Calu3 (cell line): ENCODE measurements at regions not wholly inside any gene's neighbourhood (a gene's known extent, or its start where the extent isn't known, plus 50 kb on each side); places are given as distances from the start of the nearest gene placed in this dataset.

Experiments
- BruUV-seq: library from RNA; stranded (reverse); fragments of 400-500 nt; replicated peaks from 2 replicates; lab custom pipeline; 2021; lab: Mats Ljungman, UMichigan
- CTCF ChIA-PET: fragments of 300-600 bp; sonication (Branson Sonifier 250); formaldehyde crosslinking; loops from one replicate; lab custom pipeline; 2022; ENCODE audit warnings: antibody characterized with exemption; lab: Charles Lee
- DNase-seq: peaks from one replicate; pipeline ENCODE4 v3.0.0; 2022
- H3K27ac Mint-ChIP-seq: one replicate; pipeline ENCODE4 v1.8.0; 2022; ENCODE audit warnings: mixed read lengths; ENCODE audit not compliant: unreplicated experiment
- H3K27me3 Mint-ChIP-seq: one replicate; pipeline ENCODE4 v1.8.0; 2022; ENCODE audit warnings: mixed read lengths; ENCODE audit not compliant: unreplicated experiment
- H3K36me3 Mint-ChIP-seq: one replicate; pipeline ENCODE4 v1.8.0; 2022; ENCODE audit warnings: mild to moderate bottlenecking, moderate library complexity, mixed read lengths; ENCODE audit not compliant: insufficient read depth, unreplicated experiment
- H3K4me1 Mint-ChIP-seq: one replicate; pipeline ENCODE4 v1.8.0; 2022; ENCODE audit warnings: mild to moderate bottlenecking, low read depth, mixed read lengths; ENCODE audit not compliant: unreplicated experiment
- H3K4me3 Mint-ChIP-seq: one replicate; pipeline ENCODE4 v1.8.0; 2022; ENCODE audit warnings: mild to moderate bottlenecking, low read depth, moderate library complexity, mixed read lengths; ENCODE audit not compliant: unreplicated experiment
- H3K9me3 Mint-ChIP-seq: one replicate; pipeline ENCODE4 v1.8.0; 2022; ENCODE audit warnings: low read depth, mixed read lengths; ENCODE audit not compliant: unreplicated experiment
- CTCF ChIP-seq: fragments of 200-600 bp; IDR thresholded peaks from one replicate; pipeline ENCODE4 v1.8.0; 2022; ENCODE audit warnings: antibody characterized with exemption; ENCODE audit not compliant: unreplicated experiment
- intact Hi-C: fragments of 100-400 bp; cut with micrococcal nuclease; formaldehyde crosslinking; loops from one replicate; pipeline ENCODE4 v1.10.0; 2022; ENCODE audit not compliant: unreplicated experiment

DNA sequence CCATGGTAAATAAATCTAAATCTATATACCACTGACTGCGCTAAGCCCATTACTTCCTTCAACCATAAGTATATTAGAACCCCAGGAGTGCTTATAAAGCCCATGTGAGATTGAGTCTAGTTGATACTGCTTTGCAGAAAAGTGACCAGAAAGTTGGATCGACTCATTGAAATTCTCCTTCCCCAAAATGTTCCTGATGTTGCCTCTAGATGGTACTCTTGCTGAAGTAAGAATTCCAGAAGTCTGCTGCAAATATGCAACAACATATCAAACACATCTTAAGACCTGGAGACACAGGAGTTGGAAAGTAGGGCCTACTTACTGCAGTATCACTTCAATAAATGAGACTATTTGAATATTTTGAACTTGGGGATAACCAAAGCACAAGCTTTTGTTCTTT, 550.8 kb downstream of the IPMK start:
- peak; percentile 50 for TF ChIP-seq CTCF
- intact Hi-C loops: loop anchor here (1.0 kb wide), 4 partner anchors 132 to 348 kb away; no protein-coding TSS in a partner anchor
- DNase-seq: peak; percentile 12
- no peak overlapping the region for H3K4me3 Mint-ChIP-seq
- no peak overlapping the region for H3K27ac Mint-ChIP-seq
- peaks cover 9% of the 10 kb centered on the region for H3K9me3 Mint-ChIP-seq
- peaks cover 25% of the 10 kb centered on the region for H3K4me1 Mint-ChIP-seq
- H3K27me3 Mint-ChIP-seq: no peaks in the 10 kb centered on the region
- no TSS peak for BruUV-seq
- CTCF ChIA-PET: interaction anchor here (0.7 to 1.0 kb wide), 2 partner anchors 132 to 369 kb away, joined by 3 read pairs; no protein-coding TSS in a partner anchor
- no peaks in the 10 kb centered on the region for H3K36me3 Mint-ChIP-seq

DNA sequence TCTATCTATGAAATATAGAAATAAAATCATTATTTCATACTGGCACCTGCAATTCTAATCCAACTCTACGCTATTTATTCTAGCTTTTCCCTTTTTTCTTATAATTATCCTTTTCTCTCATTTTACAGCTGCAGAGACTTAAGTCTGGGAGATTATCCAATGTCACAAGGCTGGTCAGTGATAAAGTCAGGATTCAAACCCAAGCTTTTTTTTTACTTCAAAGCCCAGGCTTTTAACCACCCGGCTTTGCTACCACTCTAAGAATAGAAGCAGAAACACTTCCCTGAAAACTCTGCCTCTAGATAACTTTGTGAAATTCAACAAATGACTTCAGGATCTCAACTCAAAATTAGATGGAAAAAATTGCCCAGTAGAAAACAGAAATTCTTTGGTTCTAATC, 552.5 kb downstream of the IPMK start:
- intact Hi-C loops: no loop called here
- Mint-ChIP-seq H3K27me3 (no peaks in the 10 kb centered on the region), H3K9me3 (peaks cover 9% of the 10 kb centered on the region), H3K36me3 (no peaks in the 10 kb centered on the region), H3K27ac (no peak overlapping the region), H3K4me1 (peaks cover 25% of the 10 kb centered on the region), H3K4me3 (no peak overlapping the region)
- no peak for TF ChIP-seq CTCF
- CTCF ChIA-PET: no interaction called here
- BruUV-seq: no TSS peak
- no peak for DNase-seq

- no peak for DNase-seq
- Mint-ChIP-seq H3K4me1 (peaks cover 26% of the 10 kb centered on the region), H3K27me3 (no peaks in the 10 kb centered on the region), H3K9me3 (no peaks in the 10 kb centered on the region), H3K27ac (no peak overlapping the region), H3K4me3 (no peak overlapping the region), H3K36me3 (peaks cover 6% of the 10 kb centered on the region)
- CTCF ChIA-PET: interaction anchor here (0.7 kb wide), 1 partner anchor 227 kb away, joined by 3 read pairs; no protein-coding TSS in a partner anchor
- no peak for TF ChIP-seq CTCF
- BruUV-seq: no TSS peak
- intact Hi-C loops: no loop called here
Measured at GRCh38 chr10:57707300-57707658, 560.4 kb downstream of the IPMK start.

GRCh38 chr10:57706576-57707299, 561.0 kb downstream of the IPMK start:
- BruUV-seq: no TSS peak
- CTCF ChIA-PET: interaction anchor here (0.6 to 0.7 kb wide), 2 partner anchors 99 to 227 kb away, joined by 3 to 4 read pairs; no protein-coding TSS in a partner anchor
- no peak for DNase-seq
- H3K9me3 Mint-ChIP-seq: no peaks in the 10 kb centered on the region
- no peak overlapping the region for H3K27ac Mint-ChIP-seq
- peaks cover 27% of the 10 kb centered on the region for H3K4me1 Mint-ChIP-seq
- peaks cover 6% of the 10 kb centered on the region for H3K36me3 Mint-ChIP-seq
- no peak for TF ChIP-seq CTCF
- no peak overlapping the region for H3K4me3 Mint-ChIP-seq
- no peaks in the 10 kb centered on the region for H3K27me3 Mint-ChIP-seq
- intact Hi-C loops: no loop called here
